KMS-11 (cell line): ENCODE measurements at regions not wholly inside any gene's neighbourhood (a gene's known extent, or its start where the extent isn't known, plus 50 kb on each side); places are given as distances from the start of the nearest gene placed in this dataset.

Experiments
- H2AFZ ChIP-seq: fragments of 200-600 bp; sonication (generic); 2 replicates; pipeline ENCODE4 v1.6.1; 2016; ENCODE audit warnings: antibody characterized with exemption, mixed run types, low read depth
- H3K27ac ChIP-seq: fragments of 200-600 bp; sonication (generic); 2 replicates; pipeline ENCODE4 v1.6.1; 2016; ENCODE audit warnings: mild to moderate bottlenecking, mixed run types
- H3K27me3 ChIP-seq: fragments of 200-600 bp; sonication (generic); 2 replicates; pipeline ENCODE4 v1.6.1; 2017; ENCODE audit warnings: mild to moderate bottlenecking, low read depth, mixed run types, moderate library complexity; ENCODE audit not compliant: insufficient read depth
- H3K36me3 ChIP-seq: fragments of 200-600 bp; sonication (generic); 2 replicates; pipeline ENCODE4 v1.6.1; 2017; ENCODE audit warnings: mild to moderate bottlenecking, mixed run types; ENCODE audit not compliant: insufficient read depth
- H3K4me1 ChIP-seq: fragments of 200-600 bp; sonication (generic); 2 replicates; pipeline ENCODE4 v1.6.1; 2016; ENCODE audit warnings: mild to moderate bottlenecking, low read depth, mixed run types; ENCODE audit not compliant: poor library complexity, severe bottlenecking
- H3K4me2 ChIP-seq: fragments of 200-600 bp; sonication (generic); 2 replicates; pipeline ENCODE4 v1.7.0; 2016; ENCODE audit warnings: mild to moderate bottlenecking, mixed run types
- H3K4me3 ChIP-seq: fragments of 200-600 bp; sonication (generic); IDR thresholded peaks from 2 replicates; pipeline ENCODE4 v1.6.1; 2017; ENCODE audit warnings: low read depth, low read length, mixed read lengths; ENCODE audit not compliant: insufficient read depth
- H3K79me2 ChIP-seq: fragments of 200-600 bp; sonication (generic); 2 replicates; pipeline ENCODE4 v1.6.1; 2016; ENCODE audit warnings: low read depth, mixed run types; ENCODE audit not compliant: insufficient read depth
- H3K9ac ChIP-seq: fragments of 200-600 bp; sonication (generic); 2 replicates; pipeline ENCODE4 v1.6.1; 2016; ENCODE audit warnings: mild to moderate bottlenecking, mixed run types
- H4K20me1 ChIP-seq: fragments of 200-600 bp; sonication (generic); 2 replicates; pipeline ENCODE4 v1.6.1; 2016; ENCODE audit warnings: mild to moderate bottlenecking, mixed run types; ENCODE audit not compliant: insufficient read depth
- CTCF ChIP-seq: fragments of 200-600 bp; sonication (generic); conservative IDR thresholded peaks from 2 replicates; pipeline ENCODE4 v1.6.1; 2017; ENCODE audit warnings: low read depth, mild to moderate bottlenecking, antibody characterized with exemption, low read length, moderate library complexity, mixed read lengths

- Histone ChIP-seq H3K79me2 (no peaks in the 10 kb centered on the region), H3K4me1 (no peaks in the 10 kb centered on the region), H2AFZ (no peak overlapping the region), H4K20me1 (no peaks in the 10 kb centered on the region), H3K36me3 (no peaks in the 10 kb centered on the region), H3K4me2 (no peak overlapping the region), H3K4me3 (no peak overlapping the region), H3K27ac (no peak overlapping the region), H3K9ac (no peak overlapping the region), H3K27me3 (no peaks in the 10 kb centered on the region)
- no peak for TF ChIP-seq CTCF
Observed at GRCh38 chr4:82126512-82127040, 247.2 kb downstream of the HNRNPD start.

GRCh38 chr4:82125787-82126297, 247.9 kb downstream of the HNRNPD start:
- H3K4me1 ChIP-seq = no peaks in the 10 kb centered on the region
- TF ChIP-seq CTCF = no peak
- H3K4me3 ChIP-seq = no peak overlapping the region
- no peak overlapping the region for H3K4me2 ChIP-seq
- H3K27ac ChIP-seq = no peak overlapping the region
- H3K36me3 ChIP-seq = no peaks in the 10 kb centered on the region
- no peak overlapping the region for H2AFZ ChIP-seq
- no peaks in the 10 kb centered on the region for H3K27me3 ChIP-seq
- H3K9ac ChIP-seq = no peak overlapping the region
- H4K20me1 ChIP-seq = no peaks in the 10 kb centered on the region
- no peaks in the 10 kb centered on the region for H3K79me2 ChIP-seq

GRCh38 chr4:82124932-82125786, 248.6 kb downstream of the HNRNPD start:
- TF ChIP-seq CTCF = no peak
- no peaks in the 10 kb centered on the region for H3K36me3 ChIP-seq
- no peaks in the 10 kb centered on the region for H3K27me3 ChIP-seq
- no peak overlapping the region for H2AFZ ChIP-seq
- H3K4me1 ChIP-seq = no peaks in the 10 kb centered on the region
- no peaks in the 10 kb centered on the region for H4K20me1 ChIP-seq
- H3K4me3 ChIP-seq = no peak overlapping the region
- H3K4me2 ChIP-seq = no peak overlapping the region
- H3K9ac ChIP-seq = no peak overlapping the region
- H3K79me2 ChIP-seq = no peaks in the 10 kb centered on the region
- H3K27ac ChIP-seq = no peak overlapping the region

GRCh38 chr4:82124365-82124764, 249.4 kb downstream of the HNRNPD start:
- TF ChIP-seq CTCF = no peak
- Histone ChIP-seq H3K4me2 (no peak overlapping the region), H2AFZ (no peak overlapping the region)

More at GRCh38 chr4:82124365-82124764, 249.4 kb downstream of the HNRNPD start:
- Histone ChIP-seq H4K20me1 (no peaks in the 10 kb centered on the region), H3K4me1 (no peaks in the 10 kb centered on the region), H3K27ac (no peak overlapping the region), H3K9ac (no peak overlapping the region), H3K4me3 (no peak overlapping the region), H3K36me3 (no peaks in the 10 kb centered on the region), H3K27me3 (no peaks in the 10 kb centered on the region), H3K79me2 (no peaks in the 10 kb centered on the region)
